HG03460 (cell line): ENCODE measurements at regions not wholly inside any gene's neighbourhood (a gene's known extent, or its start where the extent isn't known, plus 50 kb on each side); places are given as distances from the start of the nearest gene placed in this dataset.
"Not testable (repeated sequence)": the region's sequence is repeated elsewhere in the genome, so short reads cannot be mapped to it uniquely, and the experiment has no call there.

Source experiments
- ATAC-seq: cut with Tn5 transposase; IDR thresholded peaks from one replicate; pipeline ENCODE4 v1.9.1; 2021; ENCODE audit not compliant: unreplicated experiment

DNA sequence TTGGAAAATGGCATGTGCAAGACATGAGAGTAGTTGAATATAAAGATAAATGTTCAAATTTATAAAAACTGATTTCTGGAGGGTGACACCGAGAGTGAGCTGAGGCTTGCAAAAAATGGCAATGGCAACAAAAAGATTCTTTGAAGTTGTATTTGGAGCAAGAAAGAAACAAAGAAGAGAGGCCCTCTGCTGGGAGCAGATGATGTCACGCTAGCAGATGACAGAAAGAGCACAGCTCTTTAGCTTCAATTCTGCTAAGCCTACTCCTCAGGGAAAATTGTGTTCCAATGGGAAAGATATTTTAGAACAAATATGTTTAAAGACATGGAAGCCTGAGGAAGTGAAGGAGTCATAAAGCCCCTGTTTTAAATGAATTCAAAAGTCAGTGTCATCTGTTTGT, 125.3 kb upstream of the NOX3 start:
- ATAC-seq: no peak

DNA sequence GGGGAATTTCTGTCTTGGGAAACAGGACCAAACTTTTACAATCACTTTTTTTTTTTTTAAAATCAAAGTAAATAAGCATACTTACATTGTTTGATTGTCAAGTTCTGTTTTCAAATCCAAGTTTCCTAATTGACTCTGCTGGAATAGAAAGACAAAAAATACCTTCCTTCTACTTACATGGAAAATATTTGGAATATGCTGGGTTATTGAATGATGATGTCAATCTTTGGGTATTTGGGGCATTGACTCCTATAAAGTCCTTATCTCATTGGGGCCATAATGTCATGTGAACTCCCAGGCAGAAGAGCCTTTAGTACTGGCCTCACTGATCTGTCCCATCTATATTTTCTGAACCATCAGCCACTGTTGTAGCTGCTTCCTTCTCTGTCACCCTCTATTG, 122.6 kb upstream of the NOX3 start:
- ATAC-seq: no peak

DNA sequence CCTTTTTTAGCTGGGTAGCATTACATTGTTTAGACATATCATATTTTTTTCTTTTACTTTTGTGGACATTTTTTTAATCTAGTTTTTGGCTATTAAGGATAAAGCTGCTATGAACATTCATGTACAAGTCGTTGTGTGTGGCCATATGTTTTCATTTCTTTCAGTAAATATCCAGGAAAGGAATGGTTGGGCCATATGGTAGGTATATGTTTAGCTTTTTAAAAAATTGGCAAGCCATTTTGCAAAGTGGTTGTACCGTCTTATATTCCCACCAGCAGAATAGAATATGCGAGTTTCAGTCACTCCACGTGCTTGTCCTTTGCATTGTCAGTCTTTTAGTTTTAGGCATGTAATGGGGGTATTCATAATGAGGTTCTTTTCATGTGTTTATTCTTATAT, 106.3 kb upstream of the NOX3 start:
- no peak for ATAC-seq

- no peak for ATAC-seq
Measured at GRCh38 chr6:155561257-155561965, 105.8 kb upstream of the NOX3 start.

- no peak for ATAC-seq
Measured at GRCh38 chr6:155549928-155550327, 94.3 kb upstream of the NOX3 start.

DNA sequence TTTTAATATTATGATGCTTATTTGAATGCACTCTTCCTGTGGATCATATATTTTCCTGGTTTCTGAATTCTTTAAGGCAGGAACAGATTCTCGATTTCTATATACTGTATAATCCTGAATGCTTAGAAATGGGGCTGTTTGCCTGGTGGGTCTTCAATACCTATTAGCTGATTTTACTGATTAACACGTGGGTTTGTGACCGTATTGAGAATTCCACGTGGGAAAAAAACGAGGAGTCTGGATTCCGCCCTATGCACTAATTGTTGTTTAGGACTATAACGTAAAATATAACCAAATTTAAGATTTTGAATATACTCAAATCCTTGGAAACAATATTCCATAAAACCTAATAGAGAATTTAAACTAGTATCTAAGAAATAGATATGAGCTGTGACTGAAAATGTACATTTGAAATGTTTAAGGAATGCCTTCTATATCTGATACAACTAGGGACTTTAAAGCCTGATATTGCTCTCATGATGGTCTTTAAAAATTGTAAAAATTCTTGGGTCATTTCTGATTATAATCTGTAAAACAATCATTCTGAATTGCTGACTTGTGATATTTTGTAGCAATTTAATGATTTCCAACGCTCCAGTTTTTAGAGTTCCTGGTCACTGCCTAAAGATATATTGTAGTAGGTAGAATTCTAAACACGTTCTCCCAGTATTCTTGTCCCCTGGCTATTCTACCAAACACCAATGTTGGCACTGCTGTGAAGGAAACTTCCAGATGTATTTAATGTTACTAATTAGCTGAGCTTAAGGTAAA, 93.6 kb upstream of the NOX3 start:
- ATAC-seq: no peak

DNA sequence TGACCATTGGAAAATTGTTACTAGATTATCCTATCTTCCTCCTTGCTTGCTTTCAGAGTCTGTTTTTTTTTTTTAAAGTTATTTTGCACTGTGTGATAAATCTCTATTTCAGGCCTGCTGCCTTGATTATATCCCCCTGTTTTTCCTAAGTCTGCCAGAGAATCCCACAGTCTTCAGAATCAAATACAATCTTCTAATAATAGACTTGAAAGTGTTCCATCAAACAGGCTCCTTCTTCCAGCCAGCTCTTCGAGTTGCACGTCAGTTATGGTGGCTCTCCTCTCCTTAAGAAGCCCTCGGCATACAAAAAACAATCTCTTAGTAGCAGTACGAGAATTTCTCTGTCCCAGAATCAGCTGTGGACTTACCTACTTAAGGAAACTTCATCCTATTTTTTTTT, 92.9 kb upstream of the NOX3 start:
- ATAC-seq: no peak

DNA sequence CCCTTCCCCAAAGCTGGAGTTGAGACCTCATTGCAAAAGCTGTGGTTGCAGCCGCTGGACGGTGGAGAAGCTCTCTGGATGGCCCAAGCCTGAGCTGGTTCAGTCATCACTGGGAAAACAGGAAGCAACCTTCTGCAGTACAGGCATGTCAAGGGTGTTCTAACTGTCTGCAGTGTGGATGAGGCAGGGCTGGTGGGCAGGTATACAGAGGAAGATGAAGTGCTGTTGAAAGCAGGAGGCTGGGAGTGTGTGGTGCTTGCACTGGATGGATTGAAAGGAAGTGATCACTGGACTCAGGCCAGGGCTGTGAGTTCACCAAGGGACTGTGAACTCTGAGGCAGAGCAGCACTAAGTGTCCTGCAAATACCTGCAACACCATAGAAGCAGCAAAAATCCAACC, 89.0 kb upstream of the NOX3 start:
- ATAC-seq: no peak

DNA sequence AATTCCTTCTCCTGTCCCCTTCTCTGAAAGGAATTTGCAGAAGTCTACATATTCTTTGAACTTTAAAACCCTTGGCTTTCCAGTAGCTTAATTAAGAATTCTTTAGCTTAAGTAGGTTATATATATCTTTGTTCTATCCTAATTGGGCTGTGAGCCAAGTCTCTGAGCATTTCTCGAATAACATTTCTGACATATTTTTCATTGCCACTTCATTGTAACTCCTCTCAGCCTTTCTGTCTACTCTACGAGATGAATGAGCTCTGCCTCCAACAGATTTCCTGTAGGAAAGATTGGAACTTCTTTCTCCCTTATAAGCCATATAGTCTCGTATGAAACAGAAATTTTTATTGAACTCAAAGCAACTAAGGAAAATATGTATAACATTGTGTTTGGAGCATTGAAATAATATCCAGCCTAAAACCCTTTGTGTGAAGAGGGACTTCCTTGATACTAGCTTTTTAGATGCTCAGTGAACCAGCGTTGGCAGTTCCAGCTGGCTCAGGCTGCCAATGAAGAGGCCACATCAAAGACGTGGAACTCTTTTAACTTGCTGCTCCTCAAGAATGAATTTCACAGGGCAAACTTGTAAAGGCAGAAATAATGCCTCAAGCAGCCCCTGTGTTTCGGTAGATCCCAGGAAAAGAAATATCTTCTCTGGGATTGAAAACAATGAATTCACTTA, 87.7 kb upstream of the NOX3 start:
- ATAC-seq: no peak

- ATAC-seq: no peak
Measured at GRCh38 chr6:155542036-155542435, 86.4 kb upstream of the NOX3 start.

GRCh38 chr6:155538708-155539390, 83.2 kb upstream of the NOX3 start:
- no peak for ATAC-seq

DNA sequence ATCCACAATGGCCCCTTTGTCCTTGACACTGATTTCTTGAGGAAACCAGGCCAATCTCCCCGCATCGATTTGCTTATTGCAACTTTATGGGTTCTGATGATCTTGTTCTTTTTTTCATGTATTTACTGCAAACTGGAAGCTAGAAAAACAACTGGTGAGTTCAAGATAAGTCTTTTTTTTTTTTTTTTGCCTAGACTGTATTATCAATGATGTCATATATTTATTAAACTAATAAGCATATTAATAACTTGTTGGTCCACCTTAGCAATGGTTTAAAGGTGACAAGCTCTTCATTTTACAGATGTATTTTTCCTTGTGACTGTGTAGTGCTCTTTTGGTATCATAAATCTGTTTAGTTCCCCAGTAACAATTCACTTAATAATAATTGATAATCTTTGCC, 79.0 kb upstream of the NOX3 start:
- no peak for ATAC-seq

DNA sequence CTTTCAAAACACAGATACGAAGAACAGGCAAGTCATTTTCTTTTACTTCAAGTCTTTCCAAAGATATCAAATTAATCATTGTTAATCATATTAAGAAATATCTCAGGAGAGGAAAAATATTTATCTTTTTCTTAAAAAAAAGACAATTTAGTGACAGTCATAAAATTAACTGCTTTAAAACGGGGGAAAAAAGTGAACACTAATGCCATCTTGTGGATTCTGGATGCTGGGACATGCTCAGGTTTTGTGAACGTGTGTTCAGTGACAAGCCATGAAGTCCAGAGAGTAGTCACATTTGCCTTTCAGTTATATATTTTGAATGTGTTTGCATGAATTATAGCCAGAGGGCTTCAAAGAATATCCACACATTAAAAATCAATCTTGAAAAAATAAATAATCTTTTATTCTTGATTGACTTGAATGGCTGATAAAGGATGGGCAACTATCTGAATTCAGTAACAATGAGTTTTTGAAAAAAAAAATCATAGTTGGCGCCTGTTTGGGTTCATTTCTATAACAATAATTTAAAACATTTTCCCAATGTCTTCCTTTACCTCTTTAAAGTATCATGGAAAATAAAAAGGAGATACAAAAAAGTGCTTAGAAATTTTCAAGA, 74.7 kb upstream of the NOX3 start:
- ATAC-seq: peak; percentile 81

- not testable (repeated sequence) for ATAC-seq
Measured at GRCh38 chr6:155529814-155530213, 74.2 kb upstream of the NOX3 start.

GRCh38 chr6:155528982-155529453, 73.4 kb upstream of the NOX3 start:
- ATAC-seq: no peak

- no peak for ATAC-seq
Measured at GRCh38 chr6:155528335-155528734, 72.7 kb upstream of the NOX3 start.

GRCh38 chr6:155527443-155527842, 71.8 kb upstream of the NOX3 start:
- no peak for ATAC-seq

DNA sequence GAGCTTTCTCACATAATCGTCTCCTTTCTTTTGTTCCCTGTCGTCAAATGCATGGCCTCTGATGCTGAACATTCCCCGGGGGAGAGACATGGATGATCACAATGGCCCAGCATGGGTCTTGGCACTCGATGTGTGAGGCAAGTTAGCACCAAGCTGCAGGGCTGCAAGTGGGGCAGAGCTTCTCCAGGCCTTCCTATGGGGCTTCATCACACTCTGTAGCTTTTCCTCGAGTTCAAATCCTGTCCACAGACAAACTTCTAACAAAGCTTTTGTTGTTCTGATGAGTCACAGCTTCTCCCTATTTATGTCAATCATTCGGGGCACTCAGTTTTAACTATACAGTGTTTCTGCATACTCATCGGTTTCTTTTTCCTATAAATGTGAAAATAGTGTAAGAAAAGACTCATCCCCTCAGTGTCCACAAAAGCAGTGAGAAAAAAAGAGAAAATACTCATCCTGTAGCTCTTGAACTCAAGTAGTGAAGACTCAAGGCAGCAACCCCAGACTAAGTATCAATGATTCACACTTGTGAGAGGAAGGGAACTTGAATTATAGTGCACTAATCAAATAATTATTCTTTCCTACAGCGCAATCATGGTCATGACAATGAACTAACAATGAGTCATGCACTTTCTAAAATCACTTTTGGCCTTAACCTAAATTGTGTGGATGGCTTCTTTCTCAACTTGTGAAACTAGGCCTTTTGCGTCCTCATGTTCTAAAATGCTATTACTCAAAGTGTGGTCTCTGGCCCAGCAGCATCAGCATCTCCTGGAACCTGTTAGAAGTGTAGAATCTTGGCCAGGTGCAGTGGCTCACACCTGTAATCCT, 68.4 kb upstream of the NOX3 start:
- no peak for ATAC-seq

- ATAC-seq: no peak
Measured at GRCh38 chr6:155521719-155522118, 66.1 kb upstream of the NOX3 start.

- no peak for ATAC-seq
Measured at GRCh38 chr6:155520078-155520477, 64.4 kb upstream of the NOX3 start.
